ENCODE measurements at regions not wholly inside any gene's neighbourhood (a gene's known extent, or its start where the extent isn't known, plus 50 kb on each side); places are given as distances from the start of the nearest gene placed in this dataset.
A peak's percentile ranks its signal among the peaks of the same experiment; 100 is the strongest.

GRCh38 chr4:136156947-136157346 lies 1375.3 kb downstream of the PCDH18 start:
- TF ChIP-seq EZH2phosphoT487 (conservative IDR thresholded peaks at IDR 0.05; ENCODE audit: low read length) (no peak), CTCF (IDR thresholded peaks at IDR 0.05; ENCODE audit: insufficient read depth, low read length, poor library complexity, severe bottlenecking) (no peak)
- Histone ChIP-seq H3K9ac (ENCODE audit: low read length) (no peak overlapping the region), H3K4me3 (ENCODE audit: insufficient read depth, low read length, poor library complexity, severe bottlenecking) (no peak overlapping the region), H4K20me1 (ENCODE audit: low read depth, low read length) (no peaks in the 10 kb centered on the region), H3K36me3 (ENCODE audit: low read length) (no peaks in the 10 kb centered on the region), H3K27me3 (ENCODE audit: low read length) (no peaks in the 10 kb centered on the region), H3K4me2 (ENCODE audit: low read depth, low read length, poor library complexity, severe bottlenecking) (peak overlapping the region; percentile 51), H3K9me3 (ENCODE audit: insufficient read depth, low read length) (no peaks in the 10 kb centered on the region), H3K27ac (ENCODE audit: low read depth, low read length) (0 out of 2 replicates have a peak overlapping the region, but pooled peaks have one; percentile 45), H2AFZ (ENCODE audit: low read depth, low read length, severe bottlenecking) (peak overlapping the region; percentile 68), H3K79me2 (ENCODE audit: insufficient read depth, low read length) (no peaks in the 10 kb centered on the region), H3F3A (ENCODE audit: insufficient read depth) (no peaks in the 10 kb centered on the region), H3K9me2 (replicated peaks; ENCODE audit: insufficient read depth, low read length) (no peaks in the 10 kb centered on the region)

- no peak overlapping the region for H2AFZ ChIP-seq (ENCODE audit: low read depth, low read length, severe bottlenecking)
These were observed 1382.2 kb downstream of the PCDH18 start for GRCh38 chr4:136150046-136150445.

GRCh38 chr4:136136601-136137000 lies 1395.7 kb downstream of the PCDH18 start:
- Histone ChIP-seq H3K9me3 (ENCODE audit: insufficient read depth, low read length) (no peaks in the 10 kb centered on the region), H3K4me3 (ENCODE audit: insufficient read depth, low read length, poor library complexity, severe bottlenecking) (no peak overlapping the region), H3K27me3 (ENCODE audit: low read length) (no peaks in the 10 kb centered on the region), H3K4me2 (ENCODE audit: low read depth, low read length, poor library complexity, severe bottlenecking) (no peak overlapping the region), H3K36me3 (ENCODE audit: low read length) (no peaks in the 10 kb centered on the region), H3K27ac (ENCODE audit: low read depth, low read length) (no peak overlapping the region), H3F3A (ENCODE audit: insufficient read depth) (no peaks in the 10 kb centered on the region), H2AFZ (ENCODE audit: low read depth, low read length, severe bottlenecking) (no peak overlapping the region), H3K9ac (ENCODE audit: low read length) (no peak overlapping the region), H3K9me2 (replicated peaks; ENCODE audit: insufficient read depth, low read length) (no peaks in the 10 kb centered on the region), H3K79me2 (ENCODE audit: insufficient read depth, low read length) (no peaks in the 10 kb centered on the region), H4K20me1 (ENCODE audit: low read depth, low read length) (no peaks in the 10 kb centered on the region)
- TF ChIP-seq CTCF (IDR thresholded peaks at IDR 0.05; ENCODE audit: insufficient read depth, low read length, poor library complexity, severe bottlenecking) (no peak), EZH2phosphoT487 (conservative IDR thresholded peaks at IDR 0.05; ENCODE audit: low read length) (no peak)

More at GRCh38 chr4:136150046-136150445, 1382.2 kb downstream of the PCDH18 start:
- H3K4me3 ChIP-seq (ENCODE audit: insufficient read depth, low read length, poor library complexity, severe bottlenecking), result no peak overlapping the region
- H4K20me1 ChIP-seq (ENCODE audit: low read depth, low read length), result no peaks in the 10 kb centered on the region
- H3K4me2 ChIP-seq (ENCODE audit: low read depth, low read length, poor library complexity, severe bottlenecking), result no peak overlapping the region
- H3K27me3 ChIP-seq (ENCODE audit: low read length), result no peaks in the 10 kb centered on the region
- H3K79me2 ChIP-seq (ENCODE audit: insufficient read depth, low read length), result no peaks in the 10 kb centered on the region
- H3K9me2 ChIP-seq (replicated peaks; ENCODE audit: insufficient read depth, low read length), result no peaks in the 10 kb centered on the region
- H3K9me3 ChIP-seq (ENCODE audit: insufficient read depth, low read length), result no peaks in the 10 kb centered on the region
- no peak overlapping the region for H3K9ac ChIP-seq (ENCODE audit: low read length)
- TF ChIP-seq EZH2phosphoT487 (conservative IDR thresholded peaks at IDR 0.05; ENCODE audit: low read length), result no peak
- TF ChIP-seq CTCF (IDR thresholded peaks at IDR 0.05; ENCODE audit: insufficient read depth, low read length, poor library complexity, severe bottlenecking), result no peak
- H3K27ac ChIP-seq (ENCODE audit: low read depth, low read length), result no peak overlapping the region
- no peaks in the 10 kb centered on the region for H3K36me3 ChIP-seq (ENCODE audit: low read length)
- no peaks in the 10 kb centered on the region for H3F3A ChIP-seq (ENCODE audit: insufficient read depth)

Data from SU-DHL-6 (cell line).